ENCODE measurements at regions not wholly inside any gene's neighbourhood (a gene's known extent, or its start where the extent isn't known, plus 50 kb on each side); places are given as distances from the start of the nearest gene placed in this dataset.

DNA sequence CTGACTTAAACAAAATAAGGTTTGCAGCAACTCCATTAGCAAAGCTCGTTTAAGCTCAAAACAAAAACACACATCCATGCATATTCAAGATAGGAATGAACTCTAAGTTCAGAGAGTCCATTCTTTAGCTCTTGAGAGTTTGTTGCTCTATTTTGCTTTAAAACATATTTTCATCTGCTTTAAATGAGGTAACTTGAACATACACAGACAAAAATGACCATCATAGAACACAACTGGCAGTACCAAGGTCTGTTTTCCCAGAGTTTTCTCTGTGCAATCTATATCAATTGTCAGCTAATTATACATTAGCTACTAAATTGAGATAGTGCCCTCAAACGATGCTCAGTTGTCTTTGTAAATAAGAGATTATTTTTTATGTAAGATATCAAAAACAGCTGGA lies 423.2 kb upstream of the ANO3 start:
- Histone ChIP-seq H3K36me3 (no peaks in the 10 kb centered on the region), H3K4me3 (no peak overlapping the region), H3K27me3 (no peaks in the 10 kb centered on the region), H3K27ac (no peak overlapping the region), H3K9me3 (no peaks in the 10 kb centered on the region), H3K4me1 (no peaks in the 10 kb centered on the region)
- intact Hi-C loops (cut with DNase I), result no loop called here
- no peak for DNase-seq (ENCODE audit: extremely low spot score in 2 of 2)
- TF ChIP-seq POLR2AphosphoS5 (IDR thresholded peaks at IDR 0.05; ENCODE audit: insufficient read depth in 1 of 2, low read depth in 1 of 2), result no peak
- TF ChIP-seq, protein P1, sequence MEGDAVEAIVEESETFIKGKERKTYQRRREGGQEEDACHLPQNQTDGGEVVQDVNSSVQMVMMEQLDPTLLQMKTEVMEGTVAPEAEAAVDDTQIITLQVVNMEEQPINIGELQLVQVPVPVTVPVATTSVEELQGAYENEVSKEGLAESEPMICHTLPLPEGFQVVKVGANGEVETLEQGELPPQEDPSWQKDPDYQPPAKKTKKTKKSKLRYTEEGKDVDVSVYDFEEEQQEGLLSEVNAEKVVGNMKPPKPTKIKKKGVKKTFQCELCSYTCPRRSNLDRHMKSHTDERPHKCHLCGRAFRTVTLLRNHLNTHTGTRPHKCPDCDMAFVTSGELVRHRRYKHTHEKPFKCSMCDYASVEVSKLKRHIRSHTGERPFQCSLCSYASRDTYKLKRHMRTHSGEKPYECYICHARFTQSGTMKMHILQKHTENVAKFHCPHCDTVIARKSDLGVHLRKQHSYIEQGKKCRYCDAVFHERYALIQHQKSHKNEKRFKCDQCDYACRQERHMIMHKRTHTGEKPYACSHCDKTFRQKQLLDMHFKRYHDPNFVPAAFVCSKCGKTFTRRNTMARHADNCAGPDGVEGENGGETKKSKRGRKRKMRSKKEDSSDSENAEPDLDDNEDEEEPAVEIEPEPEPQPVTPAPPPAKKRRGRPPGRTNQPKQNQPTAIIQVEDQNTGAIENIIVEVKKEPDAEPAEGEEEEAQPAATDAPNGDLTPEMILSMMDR (IDR thresholded peaks at IDR 0.05), result no peak
- no peak for TF ChIP-seq POLR2A (IDR thresholded peaks at IDR 0.05)

DNA sequence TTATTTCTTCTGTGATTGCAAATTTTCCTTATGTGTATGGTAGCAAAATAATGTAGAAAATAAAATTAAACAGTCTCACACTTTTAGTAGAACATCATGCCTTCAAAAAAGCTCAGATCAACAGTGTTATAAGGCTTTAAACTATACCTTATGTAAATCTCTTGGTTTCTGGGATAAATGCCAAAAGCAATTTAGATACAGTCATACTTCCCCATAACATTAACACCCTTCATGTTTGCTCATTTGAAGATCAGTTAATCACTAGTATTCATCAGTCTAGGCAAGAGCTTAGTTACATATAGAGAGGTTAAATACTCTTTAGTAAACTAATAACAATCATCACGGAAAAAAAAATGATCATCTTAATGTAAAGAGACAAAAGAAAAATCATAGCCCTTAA lies 421.8 kb upstream of the ANO3 start:
- no peaks in the 10 kb centered on the region for H3K36me3 ChIP-seq
- intact Hi-C loops (cut with DNase I), result no loop called here
- DNase-seq (ENCODE audit: extremely low spot score in 2 of 2), result no peak
- no peaks in the 10 kb centered on the region for H3K4me1 ChIP-seq
- no peaks in the 10 kb centered on the region for H3K9me3 ChIP-seq
- H3K27ac ChIP-seq, result no peak overlapping the region
- no peaks in the 10 kb centered on the region for H3K27me3 ChIP-seq
- TF ChIP-seq POLR2AphosphoS5 (IDR thresholded peaks at IDR 0.05; ENCODE audit: insufficient read depth in 1 of 2, low read depth in 1 of 2), result no peak
- no peak for TF ChIP-seq POLR2A (IDR thresholded peaks at IDR 0.05)
- TF ChIP-seq, protein P1 (IDR thresholded peaks at IDR 0.05), result no peak
- no peak overlapping the region for H3K4me3 ChIP-seq

DNA sequence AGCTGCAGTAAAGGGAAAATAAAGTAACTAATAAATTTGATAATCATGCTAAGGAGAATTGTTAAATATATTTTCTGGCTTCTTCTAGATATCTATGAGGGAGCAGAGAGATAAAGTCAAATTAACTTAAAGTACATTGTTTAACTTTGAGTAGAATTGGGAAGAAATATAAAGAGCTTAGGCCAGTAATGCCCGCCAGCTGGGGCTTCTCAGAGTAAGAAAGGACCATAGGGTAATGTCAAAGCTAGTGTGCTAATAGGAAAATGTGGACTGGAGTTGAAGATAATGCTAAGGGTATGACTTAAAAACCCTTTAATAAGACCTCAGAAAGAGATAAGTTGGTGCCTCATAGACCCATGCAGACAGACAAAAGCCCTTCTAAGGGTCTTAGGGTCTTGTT lies 411.6 kb upstream of the ANO3 start:
- Histone ChIP-seq H3K36me3 (no peaks in the 10 kb centered on the region), H3K27me3 (no peaks in the 10 kb centered on the region), H3K9me3 (no peaks in the 10 kb centered on the region), H3K27ac (no peak overlapping the region), H3K4me1 (no peaks in the 10 kb centered on the region), H3K4me3 (no peak overlapping the region)
- no peak for TF ChIP-seq POLR2AphosphoS5 (IDR thresholded peaks at IDR 0.05; ENCODE audit: insufficient read depth in 1 of 2, low read depth in 1 of 2)
- TF ChIP-seq, protein P1 (IDR thresholded peaks at IDR 0.05), result no peak
- no peak for TF ChIP-seq POLR2A (IDR thresholded peaks at IDR 0.05)
- no peak for DNase-seq (ENCODE audit: extremely low spot score in 2 of 2)
- intact Hi-C loops (cut with DNase I), result no loop called here

DNA sequence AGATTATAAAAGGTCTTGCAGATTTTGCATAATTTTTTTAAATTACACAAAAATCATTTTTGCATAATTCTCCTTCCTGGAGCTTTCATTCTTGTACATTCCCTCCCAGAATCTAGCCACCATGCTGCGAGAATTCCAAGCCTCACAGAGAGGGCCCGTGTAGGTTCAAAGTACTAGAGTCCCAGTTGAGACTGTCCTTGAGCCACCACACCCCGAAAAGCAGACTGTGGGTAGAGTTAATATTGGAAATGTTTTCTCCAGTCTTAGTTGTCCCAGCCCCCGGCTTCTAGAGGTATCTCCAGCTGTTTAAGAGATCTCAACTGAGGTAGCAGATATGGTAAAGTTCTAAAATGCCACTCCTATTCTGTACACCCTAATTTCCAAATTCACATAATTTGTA lies 407.3 kb upstream of the ANO3 start:
- no peaks in the 10 kb centered on the region for H3K27me3 ChIP-seq
- no peak for DNase-seq (ENCODE audit: extremely low spot score in 2 of 2)
- H3K9me3 ChIP-seq, result no peaks in the 10 kb centered on the region
- H3K4me1 ChIP-seq, result no peaks in the 10 kb centered on the region
- H3K4me3 ChIP-seq, result no peak overlapping the region
- TF ChIP-seq POLR2A (IDR thresholded peaks at IDR 0.05), result no peak
- TF ChIP-seq, protein P1 (IDR thresholded peaks at IDR 0.05), result no peak
- TF ChIP-seq POLR2AphosphoS5 (IDR thresholded peaks at IDR 0.05; ENCODE audit: insufficient read depth in 1 of 2, low read depth in 1 of 2), result no peak
- no peaks in the 10 kb centered on the region for H3K36me3 ChIP-seq
- intact Hi-C loops (cut with DNase I), result no loop called here
- no peak overlapping the region for H3K27ac ChIP-seq

DNA sequence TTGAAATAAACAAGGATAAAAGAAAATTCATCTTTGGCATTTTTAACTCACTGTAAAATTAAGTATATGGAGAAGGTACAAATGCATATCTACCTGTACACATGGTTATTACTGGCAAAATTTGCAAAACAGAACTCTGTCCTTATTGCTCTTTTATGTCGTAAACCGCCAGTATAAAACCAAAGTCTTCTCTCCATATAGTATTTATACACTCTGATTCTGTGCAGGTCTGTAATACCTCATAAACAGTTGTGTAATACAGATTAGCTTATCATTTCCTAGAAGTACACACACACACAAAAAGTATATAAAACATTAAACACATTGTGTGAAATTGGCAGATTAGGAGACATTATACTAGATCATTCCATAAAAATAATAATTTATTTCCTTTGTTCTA lies 406.6 kb upstream of the ANO3 start:
- H3K4me3 ChIP-seq, result no peak overlapping the region
- TF ChIP-seq POLR2AphosphoS5 (IDR thresholded peaks at IDR 0.05; ENCODE audit: insufficient read depth in 1 of 2, low read depth in 1 of 2) (no peak), POLR2A (IDR thresholded peaks at IDR 0.05) (no peak)
- TF ChIP-seq, protein P1 (IDR thresholded peaks at IDR 0.05), result no peak
- no peaks in the 10 kb centered on the region for H3K9me3 ChIP-seq
- H3K27me3 ChIP-seq, result no peaks in the 10 kb centered on the region
- no peak for DNase-seq (ENCODE audit: extremely low spot score in 2 of 2)
- H3K36me3 ChIP-seq, result no peaks in the 10 kb centered on the region
- H3K27ac ChIP-seq, result no peak overlapping the region
- H3K4me1 ChIP-seq, result no peaks in the 10 kb centered on the region
- intact Hi-C loops (cut with DNase I), result no loop called here

Data from vagina (tissue), 2 donors.